WERI-Rb-1 (cell line): ENCODE measurements at regions not wholly inside any gene's neighbourhood (a gene's known extent, or its start where the extent isn't known, plus 50 kb on each side); places are given as distances from the start of the nearest gene placed in this dataset.

Experiments used
- DNase-seq: peaks from one replicate; pipeline ENCODE4 v3.0.0-alpha.2; 2020
- H3K27ac ChIP-seq: fragments of 250-450 bp; sonication (Bioruptor Pico); 2 replicates; pipeline ENCODE4 v1.5.1; 2020; ENCODE audit warnings: mild to moderate bottlenecking, moderate library complexity
- H3K27me3 ChIP-seq: fragments of 250-450 bp; sonication (Bioruptor Pico); 2 replicates; pipeline ENCODE4 v1.5.1; 2021; ENCODE audit warnings: mild to moderate bottlenecking, low read depth, moderate library complexity; ENCODE audit not compliant: insufficient read depth, severe bottlenecking
- H3K36me3 ChIP-seq: fragments of 250-450 bp; sonication (Bioruptor Pico); 2 replicates; pipeline ENCODE4 v1.5.1; 2020; ENCODE audit warnings: mild to moderate bottlenecking, moderate library complexity
- H3K4me3 ChIP-seq: 2 replicates; pipeline ENCODE4 v1.5.1; 2011; ENCODE audit warnings: low read depth, mild to moderate bottlenecking, control low read depth, low read length
- H3K9me3 ChIP-seq: fragments of 250-450 bp; sonication (Bioruptor Pico); 2 replicates; pipeline ENCODE4 v1.5.1; 2021; ENCODE audit warnings: mild to moderate bottlenecking, moderate library complexity; ENCODE audit not compliant: severe bottlenecking
- TF ChIP-seq, protein P1 (sequence below): IDR thresholded peaks from 2 replicates; pipeline ENCODE4 v1.5.1; 2011; ENCODE audit warnings: low read depth, mild to moderate bottlenecking, control low read depth, inconsistent platforms, low read length

DNA sequence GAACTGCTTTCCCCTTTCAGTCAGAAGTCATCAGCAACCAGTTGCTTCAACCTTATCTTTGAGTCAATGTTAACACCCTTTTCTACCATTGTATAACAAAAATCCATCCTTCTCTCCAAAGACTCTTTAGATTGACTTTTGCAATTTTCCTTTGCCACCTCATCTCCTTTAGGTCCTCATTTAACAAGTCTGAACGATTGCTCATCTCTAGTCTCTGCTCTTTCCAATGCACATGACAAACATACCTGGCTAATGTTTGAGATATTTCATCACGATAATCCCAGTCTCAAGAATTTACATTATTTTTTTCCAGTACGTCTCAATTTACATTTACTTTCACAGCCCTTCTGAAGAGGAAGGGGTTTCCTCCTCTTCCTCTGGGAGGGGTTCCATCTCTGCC lies 127.5 kb downstream of the KLF12 start:
- Histone ChIP-seq H3K36me3 (no peaks in the 10 kb centered on the region), H3K27me3 (no peaks in the 10 kb centered on the region), H3K4me3 (no peak overlapping the region), H3K27ac (no peak overlapping the region), H3K9me3 (no peaks in the 10 kb centered on the region)
- TF ChIP-seq, protein P1, sequence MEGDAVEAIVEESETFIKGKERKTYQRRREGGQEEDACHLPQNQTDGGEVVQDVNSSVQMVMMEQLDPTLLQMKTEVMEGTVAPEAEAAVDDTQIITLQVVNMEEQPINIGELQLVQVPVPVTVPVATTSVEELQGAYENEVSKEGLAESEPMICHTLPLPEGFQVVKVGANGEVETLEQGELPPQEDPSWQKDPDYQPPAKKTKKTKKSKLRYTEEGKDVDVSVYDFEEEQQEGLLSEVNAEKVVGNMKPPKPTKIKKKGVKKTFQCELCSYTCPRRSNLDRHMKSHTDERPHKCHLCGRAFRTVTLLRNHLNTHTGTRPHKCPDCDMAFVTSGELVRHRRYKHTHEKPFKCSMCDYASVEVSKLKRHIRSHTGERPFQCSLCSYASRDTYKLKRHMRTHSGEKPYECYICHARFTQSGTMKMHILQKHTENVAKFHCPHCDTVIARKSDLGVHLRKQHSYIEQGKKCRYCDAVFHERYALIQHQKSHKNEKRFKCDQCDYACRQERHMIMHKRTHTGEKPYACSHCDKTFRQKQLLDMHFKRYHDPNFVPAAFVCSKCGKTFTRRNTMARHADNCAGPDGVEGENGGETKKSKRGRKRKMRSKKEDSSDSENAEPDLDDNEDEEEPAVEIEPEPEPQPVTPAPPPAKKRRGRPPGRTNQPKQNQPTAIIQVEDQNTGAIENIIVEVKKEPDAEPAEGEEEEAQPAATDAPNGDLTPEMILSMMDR: no peak
- DNase-seq: no peak

DNA sequence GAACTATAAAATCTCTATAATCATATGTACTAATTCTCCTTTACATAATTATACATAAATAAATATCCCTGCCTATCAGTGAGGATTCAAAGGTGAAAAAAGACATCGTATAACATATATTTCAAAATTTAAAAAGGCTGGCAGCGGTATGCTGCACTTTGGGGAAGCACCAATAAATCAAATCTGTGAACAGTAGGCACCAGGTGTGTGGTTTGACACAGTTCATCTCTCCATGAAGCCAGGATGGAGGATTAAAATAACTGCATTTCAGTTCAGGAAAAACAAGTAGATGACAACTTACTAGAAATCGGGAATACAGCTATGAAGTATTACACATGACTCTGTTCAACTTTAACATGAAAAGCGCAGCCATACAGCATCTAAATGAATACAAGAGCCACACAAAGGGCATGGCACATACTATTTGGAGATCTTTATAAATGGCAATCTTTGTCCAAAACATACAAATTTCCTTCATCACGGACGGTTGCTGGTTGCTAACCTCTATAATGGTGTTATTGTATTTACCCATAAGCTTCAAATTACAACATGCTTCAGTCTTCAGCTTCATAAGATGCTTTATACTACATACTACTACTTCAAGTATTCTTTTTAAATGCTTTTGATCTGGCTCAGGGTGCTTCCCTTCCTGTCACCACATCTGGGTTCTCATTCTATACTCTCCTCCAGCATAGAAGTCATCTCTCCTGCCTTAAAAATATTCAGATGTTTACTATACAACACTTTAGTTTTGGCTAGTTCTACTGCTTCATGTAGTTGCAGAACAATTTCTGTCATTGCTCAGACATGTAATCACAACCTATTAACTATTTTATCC lies 128.7 kb downstream of the KLF12 start:
- Histone ChIP-seq H3K36me3 (no peaks in the 10 kb centered on the region), H3K9me3 (no peaks in the 10 kb centered on the region), H3K27ac (no peak overlapping the region), H3K4me3 (no peak overlapping the region), H3K27me3 (no peaks in the 10 kb centered on the region)
- TF ChIP-seq, protein P1: no peak
- DNase-seq: no peak

DNA sequence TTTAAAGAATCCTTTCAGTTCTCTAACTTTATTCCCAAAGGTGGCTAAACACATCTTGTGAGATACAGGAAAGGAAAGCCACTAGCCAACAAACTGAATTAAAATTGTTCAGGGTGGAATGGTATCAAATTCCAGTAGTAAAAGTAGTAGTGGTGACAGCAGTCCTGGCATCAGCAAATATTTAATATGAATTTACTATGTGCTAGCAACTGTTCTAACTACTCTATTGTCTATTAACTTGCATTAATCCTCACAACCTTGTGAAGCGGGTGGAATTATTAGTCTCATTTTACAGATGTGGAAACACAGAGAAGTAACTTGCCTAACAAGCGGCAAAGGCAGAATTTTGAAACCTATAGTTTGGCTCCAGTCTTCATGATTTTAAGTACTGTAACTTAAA lies 130.1 kb downstream of the KLF12 start:
- H3K27me3 ChIP-seq: no peaks in the 10 kb centered on the region

DNA sequence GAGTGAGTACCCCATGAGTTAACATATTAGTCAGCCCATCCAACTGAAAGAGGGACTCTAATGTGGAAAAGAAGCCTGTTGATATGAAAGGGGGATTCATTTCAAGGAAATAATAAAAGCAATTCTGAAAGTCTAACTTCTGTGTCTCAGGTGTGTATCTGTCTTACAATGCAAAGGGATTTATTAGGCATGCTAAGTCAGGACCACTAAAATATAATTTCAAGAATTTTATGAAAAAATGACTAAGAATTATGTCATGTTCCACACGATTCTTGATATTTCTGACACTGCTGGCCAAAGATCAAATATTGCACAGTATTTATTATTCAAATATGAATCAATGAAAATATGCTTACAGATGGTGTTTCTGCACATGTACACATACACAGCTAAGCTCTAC lies 130.8 kb downstream of the KLF12 start:
- Histone ChIP-seq H3K27me3 (no peaks in the 10 kb centered on the region), H3K27ac (no peak overlapping the region), H3K36me3 (no peaks in the 10 kb centered on the region), H3K9me3 (no peaks in the 10 kb centered on the region), H3K4me3 (no peak overlapping the region)
- TF ChIP-seq, protein P1: no peak
- DNase-seq: no peak

More for the DNA sequence above, 130.1 kb downstream of the KLF12 start:
- no peak for DNase-seq
- Histone ChIP-seq H3K9me3 (no peaks in the 10 kb centered on the region), H3K36me3 (no peaks in the 10 kb centered on the region), H3K4me3 (no peak overlapping the region), H3K27ac (no peak overlapping the region)
- TF ChIP-seq, protein P1: no peak

DNA sequence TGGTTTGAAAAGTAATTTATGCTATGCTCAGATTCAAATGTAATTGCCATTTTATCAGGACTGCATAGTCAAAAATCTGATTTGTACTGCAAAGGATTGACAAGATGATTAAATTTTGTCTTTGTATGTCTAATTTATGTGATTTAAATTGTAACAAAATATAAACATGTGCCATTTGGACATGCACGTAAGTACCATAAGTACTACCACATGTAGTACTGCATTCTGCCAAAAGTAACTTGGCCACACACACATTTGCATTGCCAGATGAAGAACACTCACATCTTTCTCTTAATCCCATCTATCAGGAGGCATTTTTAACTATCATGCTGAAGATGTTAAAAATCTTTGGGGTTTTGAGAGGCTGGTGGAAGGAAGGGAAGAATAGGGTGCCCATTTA lies 133.3 kb downstream of the KLF12 start:
- no peak overlapping the region for H3K27ac ChIP-seq
- H3K9me3 ChIP-seq: no peaks in the 10 kb centered on the region
- H3K36me3 ChIP-seq: no peaks in the 10 kb centered on the region
- no peak overlapping the region for H3K4me3 ChIP-seq
- DNase-seq: no peak
- TF ChIP-seq, protein P1: no peak
- H3K27me3 ChIP-seq: no peaks in the 10 kb centered on the region

DNA sequence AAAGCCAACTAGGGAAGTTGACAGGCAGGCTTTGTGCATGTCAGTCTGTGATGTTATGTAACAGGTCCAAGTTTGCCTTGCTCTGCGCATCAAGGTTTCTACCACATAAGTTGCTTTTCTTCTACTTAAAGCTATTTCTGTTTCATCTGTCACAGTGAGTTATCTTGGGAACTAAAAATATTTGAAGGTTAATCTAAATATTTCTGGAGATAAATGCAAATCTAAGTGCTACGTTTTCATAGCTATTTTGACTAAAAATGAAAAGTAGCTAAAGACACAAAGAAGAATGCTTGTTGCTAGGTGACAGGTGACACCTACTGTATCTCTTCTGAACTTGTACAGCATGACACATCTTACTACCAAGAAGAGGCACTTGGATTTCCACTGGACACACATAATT lies 135.6 kb downstream of the KLF12 start:
- H3K4me3 ChIP-seq: no peak overlapping the region
- no peaks in the 10 kb centered on the region for H3K27me3 ChIP-seq
- no peak overlapping the region for H3K27ac ChIP-seq
- no peaks in the 10 kb centered on the region for H3K36me3 ChIP-seq
- DNase-seq: no peak
- no peaks in the 10 kb centered on the region for H3K9me3 ChIP-seq
- TF ChIP-seq, protein P1: no peak
